Keratinocyte (primary cell): ENCODE measurements at regions not wholly inside any gene's neighbourhood (a gene's known extent, or its start where the extent isn't known, plus 50 kb on each side); places are given as distances from the start of the nearest gene placed in this dataset.

Experiments used
- CTCF ChIP-seq, 3 experiments: IDR thresholded peaks in 1 of 3; conservative IDR thresholded peaks in 1 of 3; optimal IDR thresholded peaks in 1 of 3; 2 replicates in 2 of 3; 3 replicates in 1 of 3; pipeline versions ENCODE3 to v1.5.1; 2011; ENCODE audit warnings: low read length in 3 of 3, mild to moderate bottlenecking in 3 of 3, moderate library complexity in 2 of 3, control low read depth in 1 of 3, inconsistent platforms in 1 of 3; ENCODE audit not compliant: insufficient read depth in 2 of 3; ENCODE audit errors: extremely low read depth in 1 of 3
- EZH2 ChIP-seq: IDR thresholded peaks from one replicate; pipeline ENCODE4 v1.6.1; 2012; ENCODE audit warnings: inconsistent platforms, mild to moderate bottlenecking, low read length, moderate library complexity

DNA sequence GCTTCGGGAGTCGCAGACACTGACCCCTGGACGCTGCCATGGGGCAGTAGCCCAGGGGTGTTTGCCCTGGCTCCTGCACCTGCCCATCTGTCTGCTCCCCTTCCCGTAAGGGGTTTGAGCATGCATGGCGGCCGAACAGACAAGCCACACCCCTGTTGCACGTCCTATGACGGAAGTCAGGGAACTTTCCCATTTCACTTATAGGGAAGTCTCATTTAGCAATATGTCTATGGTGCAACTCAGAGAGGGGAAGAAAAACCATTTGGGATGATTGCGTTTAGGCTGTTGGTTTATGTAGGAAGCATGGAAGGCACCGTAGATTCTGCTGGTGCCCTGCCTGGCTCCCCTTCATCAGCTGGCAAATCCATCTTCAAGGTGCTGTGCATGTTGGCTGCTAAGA lies 112.5 kb downstream of the HAPSTR1 start:
- TF ChIP-seq EZH2 (no peak), CTCF (optimal IDR thresholded peaks at IDR 0.05 in 1 of 3, IDR thresholded peaks at IDR 0.05 in 1 of 3, conservative IDR thresholded peaks at IDR 0.05 in 1 of 3; ENCODE audit: extremely low read depth in 1 of 3, insufficient read depth in 2 of 3, low read length in 3 of 3) (no peak)
